ENCODE measurements at regions not wholly inside any gene's neighbourhood (a gene's known extent, or its start where the extent isn't known, plus 50 kb on each side); places are given as distances from the start of the nearest gene placed in this dataset.

DNA sequence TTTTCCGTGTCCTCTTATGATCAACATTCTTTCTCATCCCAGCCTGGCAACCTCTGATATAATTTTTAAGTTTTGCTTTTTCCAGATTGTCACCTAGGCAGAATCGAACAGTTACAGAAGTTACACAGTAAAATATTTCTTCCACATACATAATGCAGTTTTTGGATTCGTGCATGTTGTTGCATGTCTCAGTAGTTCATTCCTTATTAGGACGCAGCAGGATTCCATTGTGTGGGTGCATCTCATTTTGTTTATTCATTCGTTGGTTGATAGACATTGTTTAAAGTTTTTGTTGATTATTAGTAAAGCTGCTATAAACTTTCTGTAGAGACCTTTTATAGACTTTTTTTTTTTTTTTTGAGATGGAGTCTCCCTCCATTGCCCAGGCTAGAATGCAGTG lies 284.3 kb upstream of the FERMT1 start:
- intact Hi-C loops (cut with micrococcal nuclease; ENCODE audit: unreplicated experiment), result no loop called here
- no peak for DNase-seq (ENCODE audit: low spot score)
- FAIRE-seq, result no peak
- in situ Hi-C loops (cut with HindIII; ENCODE audit: extremely low pct_ligation_motif_present, low pct_unique_long_range_greater_than_20kb), result no loop called here
- H3K4me2 ChIP-seq (ENCODE audit: low read depth, low read length), result no peak overlapping the region
- no peaks in the 10 kb centered on the region for H3K27me3 ChIP-seq (ENCODE audit: control insufficient read depth in 1 of 2, insufficient read depth in 2 of 2, low read length in 2 of 2)
- no peak overlapping the region for H3K4me3 ChIP-seq (replicated peaks in 1 of 3; ENCODE audit: insufficient read depth in 1 of 3, low read depth in 2 of 3, low read length in 3 of 3)
- H3K9me3 ChIP-seq (ENCODE audit: low read length), result no peaks in the 10 kb centered on the region
- BruUV-seq (replicated peaks), result no TSS peak
- CTCF ChIA-PET (ENCODE audit: low intra/inter-chr PET ratio, low total read pairs), result no interaction called here
- H3K27ac ChIP-seq (ENCODE audit: extremely low read length, insufficient read depth, low read length), result no peak overlapping the region
- H3K4me1 ChIP-seq (ENCODE audit: insufficient read depth, low read length), result no peaks in the 10 kb centered on the region
- H3K36me3 ChIP-seq (replicated peaks in 1 of 2; ENCODE audit: control insufficient read depth in 1 of 2, insufficient read depth in 2 of 2, low read length in 2 of 2), result no peaks in the 10 kb centered on the region
- POLR2A ChIA-PET, result no interaction called here
- H3K79me2 ChIP-seq (ENCODE audit: insufficient read depth, low read length), result no peaks in the 10 kb centered on the region
- WGBS (ENCODE audit: low lambda C conversion rate), result 12% methylated on average over 5 of the region's 5 CpGs
- ATAC-seq, result no peak
- no peaks in the 10 kb centered on the region for H4K20me1 ChIP-seq (ENCODE audit: insufficient read depth, low read length)
- H2AFZ ChIP-seq (ENCODE audit: low read length), result no peak overlapping the region
- no peak overlapping the region for H3K9ac ChIP-seq (ENCODE audit: insufficient read depth, low read depth, low read length)
- TF ChIP-seq, protein P1, sequence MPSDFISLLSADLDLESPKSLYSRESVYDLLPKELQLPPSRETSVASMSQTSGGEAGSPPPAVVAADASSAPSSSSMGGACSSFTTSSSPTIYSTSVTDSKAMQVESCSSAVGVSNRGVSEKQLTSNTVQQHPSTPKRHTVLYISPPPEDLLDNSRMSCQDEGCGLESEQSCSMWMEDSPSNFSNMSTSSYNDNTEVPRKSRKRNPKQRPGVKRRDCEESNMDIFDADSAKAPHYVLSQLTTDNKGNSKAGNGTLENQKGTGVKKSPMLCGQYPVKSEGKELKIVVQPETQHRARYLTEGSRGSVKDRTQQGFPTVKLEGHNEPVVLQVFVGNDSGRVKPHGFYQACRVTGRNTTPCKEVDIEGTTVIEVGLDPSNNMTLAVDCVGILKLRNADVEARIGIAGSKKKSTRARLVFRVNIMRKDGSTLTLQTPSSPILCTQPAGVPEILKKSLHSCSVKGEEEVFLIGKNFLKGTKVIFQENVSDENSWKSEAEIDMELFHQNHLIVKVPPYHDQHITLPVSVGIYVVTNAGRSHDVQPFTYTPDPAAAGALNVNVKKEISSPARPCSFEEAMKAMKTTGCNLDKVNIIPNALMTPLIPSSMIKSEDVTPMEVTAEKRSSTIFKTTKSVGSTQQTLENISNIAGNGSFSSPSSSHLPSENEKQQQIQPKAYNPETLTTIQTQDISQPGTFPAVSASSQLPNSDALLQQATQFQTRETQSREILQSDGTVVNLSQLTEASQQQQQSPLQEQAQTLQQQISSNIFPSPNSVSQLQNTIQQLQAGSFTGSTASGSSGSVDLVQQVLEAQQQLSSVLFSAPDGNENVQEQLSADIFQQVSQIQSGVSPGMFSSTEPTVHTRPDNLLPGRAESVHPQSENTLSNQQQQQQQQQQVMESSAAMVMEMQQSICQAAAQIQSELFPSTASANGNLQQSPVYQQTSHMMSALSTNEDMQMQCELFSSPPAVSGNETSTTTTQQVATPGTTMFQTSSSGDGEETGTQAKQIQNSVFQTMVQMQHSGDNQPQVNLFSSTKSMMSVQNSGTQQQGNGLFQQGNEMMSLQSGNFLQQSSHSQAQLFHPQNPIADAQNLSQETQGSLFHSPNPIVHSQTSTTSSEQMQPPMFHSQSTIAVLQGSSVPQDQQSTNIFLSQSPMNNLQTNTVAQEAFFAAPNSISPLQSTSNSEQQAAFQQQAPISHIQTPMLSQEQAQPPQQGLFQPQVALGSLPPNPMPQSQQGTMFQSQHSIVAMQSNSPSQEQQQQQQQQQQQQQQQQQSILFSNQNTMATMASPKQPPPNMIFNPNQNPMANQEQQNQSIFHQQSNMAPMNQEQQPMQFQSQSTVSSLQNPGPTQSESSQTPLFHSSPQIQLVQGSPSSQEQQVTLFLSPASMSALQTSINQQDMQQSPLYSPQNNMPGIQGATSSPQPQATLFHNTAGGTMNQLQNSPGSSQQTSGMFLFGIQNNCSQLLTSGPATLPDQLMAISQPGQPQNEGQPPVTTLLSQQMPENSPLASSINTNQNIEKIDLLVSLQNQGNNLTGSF (CRISPR knock-in tag; IDR thresholded peaks at IDR 0.05), result no peak
- TF ChIP-seq REPIN1 (CRISPR knock-in tag; IDR thresholded peaks at IDR 0.05; ENCODE audit: borderline replicate concordance, low read depth), result no peak
- TF ChIP-seq CBX2 (IDR thresholded peaks at IDR 0.05; ENCODE audit: low read depth, low read length), result no peak
- TF ChIP-seq CBX2 (CRISPR knock-in tag; IDR thresholded peaks at IDR 0.05; ENCODE audit: low read depth), result no peak
- TF ChIP-seq, protein P2, sequence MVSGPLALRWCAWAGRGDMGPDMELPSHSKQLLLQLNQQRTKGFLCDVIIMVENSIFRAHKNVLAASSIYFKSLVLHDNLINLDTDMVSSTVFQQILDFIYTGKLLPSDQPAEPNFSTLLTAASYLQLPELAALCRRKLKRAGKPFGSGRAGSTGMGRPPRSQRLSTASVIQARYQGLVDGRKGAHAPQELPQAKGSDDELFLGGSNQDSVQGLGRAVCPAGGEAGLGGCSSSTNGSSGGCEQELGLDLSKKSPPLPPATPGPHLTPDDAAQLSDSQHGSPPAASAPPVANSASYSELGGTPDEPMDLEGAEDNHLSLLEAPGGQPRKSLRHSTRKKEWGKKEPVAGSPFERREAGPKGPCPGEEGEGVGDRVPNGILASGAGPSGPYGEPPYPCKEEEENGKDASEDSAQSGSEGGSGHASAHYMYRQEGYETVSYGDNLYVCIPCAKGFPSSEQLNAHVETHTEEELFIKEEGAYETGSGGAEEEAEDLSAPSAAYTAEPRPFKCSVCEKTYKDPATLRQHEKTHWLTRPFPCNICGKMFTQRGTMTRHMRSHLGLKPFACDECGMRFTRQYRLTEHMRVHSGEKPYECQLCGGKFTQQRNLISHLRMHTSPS (CRISPR knock-in tag; IDR thresholded peaks at IDR 0.05; ENCODE audit: low read depth), result no peak
- no peak for TF ChIP-seq TAF1 (CRISPR knock-in tag; IDR thresholded peaks at IDR 0.05)
- no peak for TF ChIP-seq MIXL1 (CRISPR knock-in tag; IDR thresholded peaks at IDR 0.05)
- no peak for TF ChIP-seq ZBTB7A (CRISPR knock-in tag; IDR thresholded peaks at IDR 0.05)
- TF ChIP-seq, protein P3, sequence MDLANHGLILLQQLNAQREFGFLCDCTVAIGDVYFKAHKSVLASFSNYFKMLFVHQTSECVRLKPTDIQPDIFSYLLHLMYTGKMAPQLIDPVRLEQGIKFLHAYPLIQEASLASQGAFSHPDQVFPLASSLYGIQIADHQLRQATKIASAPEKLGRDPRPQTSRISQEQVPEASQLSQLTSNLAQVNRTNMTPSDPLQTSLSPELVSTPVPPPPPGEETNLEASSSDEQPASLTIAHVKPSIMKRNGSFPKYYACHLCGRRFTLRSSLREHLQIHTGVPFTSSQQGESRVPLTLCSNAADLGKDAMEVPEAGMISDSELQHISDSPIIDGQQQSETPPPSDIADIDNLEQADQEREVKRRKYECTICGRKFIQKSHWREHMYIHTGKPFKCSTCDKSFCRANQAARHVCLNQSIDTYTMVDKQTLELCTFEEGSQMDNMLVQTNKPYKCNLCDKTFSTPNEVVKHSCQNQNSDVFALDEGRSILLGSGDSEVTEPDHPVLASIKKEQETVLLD (CRISPR knock-in tag; IDR thresholded peaks at IDR 0.05; ENCODE audit: low read depth), result no peak
- no peak for TF ChIP-seq KLF6 (CRISPR knock-in tag; IDR thresholded peaks at IDR 0.05)
- no peak for TF ChIP-seq EP300 (IDR thresholded peaks at IDR 0.05; ENCODE audit: low read depth in 2 of 2, low read length in 2 of 2)
- TF ChIP-seq EP300 (CRISPR knock-in tag; IDR thresholded peaks at IDR 0.05; ENCODE audit: borderline replicate concordance), result no peak
